Mononuclear cell (primary cell): ENCODE measurements at regions not wholly inside any gene's neighbourhood (a gene's known extent, or its start where the extent isn't known, plus 50 kb on each side); places are given as distances from the start of the nearest gene placed in this dataset.

Source experiments
- H3K27me3 ChIP-seq: 2 replicates; pipeline ENCODE4 v1.6.0; 2011; ENCODE audit warnings: low read length, control low read depth; ENCODE audit not compliant: insufficient read depth
- H3K4me1 ChIP-seq: 2 replicates; pipeline ENCODE4 v1.5.1; 2011; ENCODE audit warnings: mild to moderate bottlenecking, low read length, control low read depth; ENCODE audit not compliant: insufficient read depth
- H3K4me3 ChIP-seq: 2 replicates; pipeline ENCODE4 v1.5.1; 2011; ENCODE audit warnings: mild to moderate bottlenecking, low read length, moderate library complexity
- H3K9me3 ChIP-seq: 2 replicates; pipeline ENCODE4 v1.5.1; 2011; ENCODE audit warnings: low read depth, mild to moderate bottlenecking, control low read depth, low read length

DNA sequence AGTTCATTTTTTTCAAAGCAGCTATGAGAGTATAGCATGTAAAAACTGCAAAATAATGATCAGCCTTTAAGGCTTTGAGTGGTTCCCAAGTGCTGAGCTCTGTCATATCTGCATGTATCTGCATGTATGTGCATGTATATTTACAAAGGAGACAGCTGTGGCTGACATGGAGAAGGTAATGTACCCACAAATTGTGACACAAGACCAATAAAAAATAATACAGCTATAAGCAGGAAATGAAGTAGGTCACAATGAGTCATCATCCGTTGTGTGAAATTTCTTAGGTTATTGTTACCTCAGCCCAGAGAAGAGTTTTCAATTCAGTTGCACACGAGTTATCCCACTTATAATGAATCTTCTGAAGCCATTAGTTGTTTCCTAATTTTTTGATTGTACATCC is 60.9 kb upstream of the MED4 start:
- Histone ChIP-seq H3K27me3 (no peaks in the 10 kb centered on the region), H3K4me1 (peaks cover 81% of the 10 kb centered on the region), H3K4me3 (no peak overlapping the region), H3K9me3 (no peaks in the 10 kb centered on the region)

DNA sequence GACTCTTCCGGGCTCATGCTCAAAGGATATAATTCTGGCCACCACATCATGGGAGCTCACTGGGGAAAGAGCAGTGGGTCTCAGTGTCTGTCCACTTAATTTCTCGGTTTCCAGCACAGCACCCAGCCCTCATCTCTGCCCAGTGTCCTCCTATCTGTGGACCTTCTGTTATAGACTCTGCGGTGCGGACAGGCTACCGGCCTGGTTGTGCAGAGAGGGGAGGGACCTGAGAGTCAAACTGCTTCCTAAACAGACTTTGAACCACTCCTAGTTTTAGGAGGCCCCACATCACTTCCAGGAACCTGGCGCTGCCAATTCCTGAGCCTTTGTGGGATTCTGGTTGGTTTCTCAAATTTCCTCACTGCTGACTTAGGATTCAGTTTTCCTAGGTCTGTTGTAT is 59.8 kb upstream of the MED4 start:
- no peak overlapping the region for H3K4me3 ChIP-seq

GRCh38 chr13:48153186-48153585 is 58.3 kb upstream of the MED4 start:
- peaks cover 66% of the 10 kb centered on the region for H3K4me1 ChIP-seq
- no peaks in the 10 kb centered on the region for H3K27me3 ChIP-seq
- no peak overlapping the region for H3K4me3 ChIP-seq
- H3K9me3 ChIP-seq, result no peaks in the 10 kb centered on the region

More for the DNA sequence above, 59.8 kb upstream of the MED4 start:
- H3K4me1 ChIP-seq, result peaks cover 77% of the 10 kb centered on the region
- H3K9me3 ChIP-seq, result no peaks in the 10 kb centered on the region
- H3K27me3 ChIP-seq, result no peaks in the 10 kb centered on the region

- no peaks in the 10 kb centered on the region for H3K9me3 ChIP-seq
- peaks cover 53% of the 10 kb centered on the region for H3K4me1 ChIP-seq
- H3K27me3 ChIP-seq, result no peaks in the 10 kb centered on the region
- no peak overlapping the region for H3K4me3 ChIP-seq
Observed at GRCh38 chr13:48151363-48152161, 56.7 kb upstream of the MED4 start.

- Histone ChIP-seq H3K4me1 (peaks cover 49% of the 10 kb centered on the region), H3K9me3 (no peaks in the 10 kb centered on the region), H3K27me3 (no peaks in the 10 kb centered on the region), H3K4me3 (no peak overlapping the region)
Observed at GRCh38 chr13:48148454-48148853, 53.5 kb upstream of the MED4 start.

GRCh38 chr13:48146636-48147035 is 51.7 kb upstream of the MED4 start:
- H3K27me3 ChIP-seq, result no peaks in the 10 kb centered on the region
- no peak overlapping the region for H3K4me3 ChIP-seq
- peaks cover 54% of the 10 kb centered on the region for H3K4me1 ChIP-seq
- H3K9me3 ChIP-seq, result no peaks in the 10 kb centered on the region

- Histone ChIP-seq H3K9me3 (no peaks in the 10 kb centered on the region), H3K4me3 (no peak overlapping the region), H3K4me1 (peaks cover 50% of the 10 kb centered on the region), H3K27me3 (no peaks in the 10 kb centered on the region)
Observed at GRCh38 chr13:48146122-48146521, 51.2 kb upstream of the MED4 start.
